Epithelial cell of proximal tubule (primary cell): ENCODE measurements at regions not wholly inside any gene's neighbourhood (a gene's known extent, or its start where the extent isn't known, plus 50 kb on each side); places are given as distances from the start of the nearest gene placed in this dataset.

Source experiments
- DNase-seq: peaks from one replicate; pipeline ENCODE4 v3.0.0-alpha.2; 2011; ENCODE audit warnings: low read depth
- H3K4me3 ChIP-seq: 2 replicates; pipeline ENCODE4 v1.5.1; 2011; ENCODE audit warnings: low read depth, mild to moderate bottlenecking, low read length
- TF ChIP-seq, protein P1 (sequence below): conservative IDR thresholded peaks from 2 replicates; pipeline ENCODE4 v1.5.1; 2012; ENCODE audit warnings: low read depth, mild to moderate bottlenecking, low read length

GRCh38 chr10:108689891-108690290 is 1233.4 kb downstream of the XPNPEP1 start:
- TF ChIP-seq, protein P1, sequence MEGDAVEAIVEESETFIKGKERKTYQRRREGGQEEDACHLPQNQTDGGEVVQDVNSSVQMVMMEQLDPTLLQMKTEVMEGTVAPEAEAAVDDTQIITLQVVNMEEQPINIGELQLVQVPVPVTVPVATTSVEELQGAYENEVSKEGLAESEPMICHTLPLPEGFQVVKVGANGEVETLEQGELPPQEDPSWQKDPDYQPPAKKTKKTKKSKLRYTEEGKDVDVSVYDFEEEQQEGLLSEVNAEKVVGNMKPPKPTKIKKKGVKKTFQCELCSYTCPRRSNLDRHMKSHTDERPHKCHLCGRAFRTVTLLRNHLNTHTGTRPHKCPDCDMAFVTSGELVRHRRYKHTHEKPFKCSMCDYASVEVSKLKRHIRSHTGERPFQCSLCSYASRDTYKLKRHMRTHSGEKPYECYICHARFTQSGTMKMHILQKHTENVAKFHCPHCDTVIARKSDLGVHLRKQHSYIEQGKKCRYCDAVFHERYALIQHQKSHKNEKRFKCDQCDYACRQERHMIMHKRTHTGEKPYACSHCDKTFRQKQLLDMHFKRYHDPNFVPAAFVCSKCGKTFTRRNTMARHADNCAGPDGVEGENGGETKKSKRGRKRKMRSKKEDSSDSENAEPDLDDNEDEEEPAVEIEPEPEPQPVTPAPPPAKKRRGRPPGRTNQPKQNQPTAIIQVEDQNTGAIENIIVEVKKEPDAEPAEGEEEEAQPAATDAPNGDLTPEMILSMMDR, result no peak

DNA sequence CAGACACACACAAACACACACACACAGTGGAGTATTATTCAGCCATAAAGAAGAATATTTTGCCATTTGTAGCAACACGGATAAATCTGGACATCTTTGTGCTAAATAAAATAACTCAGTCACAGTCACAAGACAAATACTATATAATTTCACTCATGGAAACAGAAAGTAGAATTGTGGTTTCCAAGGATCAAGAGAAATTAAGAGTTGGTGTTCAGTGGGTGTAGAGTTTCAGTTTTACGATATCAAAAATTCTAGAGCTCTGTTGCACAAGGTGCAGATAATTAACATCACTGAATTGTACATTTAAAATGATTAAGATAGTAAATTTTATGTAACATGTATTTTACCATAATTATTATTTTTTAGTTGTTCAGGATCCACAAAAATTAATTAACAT is 1235.0 kb downstream of the XPNPEP1 start:
- no peak overlapping the region for H3K4me3 ChIP-seq
- DNase-seq, result no peak
- TF ChIP-seq, protein P1, result no peak

More at GRCh38 chr10:108689891-108690290, 1233.4 kb downstream of the XPNPEP1 start:
- DNase-seq, result no peak
- no peak overlapping the region for H3K4me3 ChIP-seq

DNA sequence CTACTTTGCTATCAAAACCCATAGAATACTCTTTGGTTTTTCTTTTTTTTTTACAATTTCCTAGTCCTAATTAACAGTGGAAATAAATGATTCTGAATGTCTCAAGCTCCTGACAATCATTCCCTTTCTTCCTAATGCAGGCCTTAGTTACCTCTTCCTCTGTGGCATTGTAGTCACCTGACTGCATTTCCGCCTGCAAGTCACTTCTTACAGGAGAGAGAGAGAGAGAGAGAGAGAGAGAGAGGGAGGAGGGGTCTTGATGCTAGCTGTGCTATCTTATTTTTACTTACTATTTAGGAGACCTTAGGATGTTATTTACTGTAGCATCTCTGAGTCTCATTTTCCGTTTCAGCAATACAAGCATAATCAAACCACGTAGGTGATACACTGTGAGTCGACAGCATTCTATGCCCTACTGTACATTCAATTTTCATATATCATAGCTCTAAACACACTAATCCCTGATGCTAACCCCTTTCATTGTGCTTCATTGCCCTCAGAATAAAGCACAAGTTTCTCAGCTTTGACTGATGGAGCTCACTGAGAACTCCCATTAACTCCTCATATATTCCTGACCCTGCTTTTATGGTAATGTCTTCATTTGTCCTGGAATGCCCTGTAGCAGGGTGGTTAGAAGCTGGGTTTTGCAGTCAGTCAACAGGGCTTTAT is 1237.3 kb downstream of the XPNPEP1 start:
- DNase-seq, result no peak
- no peak overlapping the region for H3K4me3 ChIP-seq
- TF ChIP-seq, protein P1, result no peak

DNA sequence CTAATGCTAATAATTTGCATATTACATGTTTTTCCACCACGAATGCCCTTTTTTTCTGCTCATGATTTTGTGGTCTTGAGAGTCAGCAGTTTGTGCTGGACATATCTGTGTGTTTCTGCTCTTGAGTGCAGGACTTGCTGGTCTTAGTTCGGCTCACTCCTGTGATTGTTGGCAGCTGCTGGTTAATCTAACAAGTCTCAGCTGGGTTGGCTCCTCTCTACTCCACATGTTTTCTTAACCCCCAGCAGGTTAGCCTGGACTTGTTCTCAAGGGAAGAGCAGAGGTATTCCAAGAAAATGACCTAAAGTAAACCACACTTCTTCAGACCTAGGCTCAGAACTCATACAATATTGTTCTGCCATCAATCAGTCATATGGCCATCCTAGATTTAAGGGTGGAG is 1238.9 kb downstream of the XPNPEP1 start:
- TF ChIP-seq, protein P1, result no peak
- no peak overlapping the region for H3K4me3 ChIP-seq
- no peak for DNase-seq

- H3K4me3 ChIP-seq, result no peak overlapping the region
- TF ChIP-seq, protein P1, result no peak
- DNase-seq, result no peak
These were observed 1249.6 kb downstream of the XPNPEP1 start for GRCh38 chr10:108673741-108674140.

DNA sequence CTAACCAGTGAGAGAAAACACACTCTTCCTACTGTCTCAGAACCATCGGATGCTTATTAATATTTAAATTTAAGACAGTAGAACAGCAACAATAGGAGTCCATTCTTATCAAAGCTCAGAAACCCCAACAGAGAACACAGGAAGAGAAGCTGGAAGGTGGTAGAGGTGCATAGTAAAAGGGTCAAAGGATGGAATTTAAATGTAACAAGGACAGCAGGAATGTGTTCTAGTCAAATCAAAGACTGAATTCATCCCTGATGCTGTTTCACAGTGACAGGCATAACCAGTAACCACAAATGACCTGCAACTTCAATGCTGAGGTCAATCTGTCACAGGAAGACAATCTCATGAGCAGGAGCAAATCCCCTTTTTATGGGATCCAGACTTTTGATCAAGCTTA is 1259.7 kb downstream of the XPNPEP1 start:
- no peak for DNase-seq
- H3K4me3 ChIP-seq, result no peak overlapping the region
- TF ChIP-seq, protein P1, result no peak

DNA sequence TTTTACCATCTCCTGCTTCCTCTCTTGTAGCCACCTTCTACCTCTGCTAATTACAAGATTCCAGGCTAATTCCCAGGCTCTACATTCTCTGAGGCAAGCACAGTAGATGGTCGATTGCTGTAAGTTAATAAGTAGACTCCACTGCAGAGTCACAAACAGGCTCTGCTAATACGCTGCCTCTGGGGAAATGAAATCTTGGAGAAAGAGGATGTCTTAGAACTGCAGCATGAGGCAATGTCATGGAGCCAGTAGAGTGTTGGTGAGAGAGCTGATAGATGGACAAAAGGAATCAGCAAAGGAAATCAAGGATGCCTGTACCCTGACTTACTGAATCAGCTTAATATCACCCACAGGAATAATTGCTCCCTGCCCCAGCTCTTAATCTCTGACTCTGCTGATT is 1260.3 kb downstream of the XPNPEP1 start:
- TF ChIP-seq, protein P1, result no peak
- DNase-seq, result no peak
- H3K4me3 ChIP-seq, result no peak overlapping the region
